ENCODE measurements at regions not wholly inside any gene's neighbourhood (a gene's known extent, or its start where the extent isn't known, plus 50 kb on each side); places are given as distances from the start of the nearest gene placed in this dataset.
A peak's percentile ranks its signal among the peaks of the same experiment; 100 is the strongest.

GRCh38 chr18:39886136-39886535 is 2068.9 kb upstream of the PIK3C3 start:
- H3K9me3 Mint-ChIP-seq, result no peaks in the 10 kb centered on the region
- no peaks in the 10 kb centered on the region for H3K4me1 Mint-ChIP-seq
- H3K27ac Mint-ChIP-seq, result no peak overlapping the region
- ATAC-seq (no peak), DNase-seq (no peak)
- no peak overlapping the region for H3K4me3 Mint-ChIP-seq
- no peaks in the 10 kb centered on the region for H3K27me3 Mint-ChIP-seq

- no peaks in the 10 kb centered on the region for H3K9me3 Mint-ChIP-seq
- no peaks in the 10 kb centered on the region for H3K27me3 Mint-ChIP-seq
- no peak overlapping the region for H3K27ac Mint-ChIP-seq
- H3K4me1 Mint-ChIP-seq, result no peaks in the 10 kb centered on the region
- no peak overlapping the region for H3K4me3 Mint-ChIP-seq
- ATAC-seq (no peak), DNase-seq (no peak)
Observed at GRCh38 chr18:39872651-39873050, 2082.4 kb upstream of the PIK3C3 start.

- Mint-ChIP-seq H3K9me3 (no peaks in the 10 kb centered on the region), H3K4me3 (no peak overlapping the region), H3K27ac (no peak overlapping the region), H3K27me3 (no peaks in the 10 kb centered on the region), H3K4me1 (no peaks in the 10 kb centered on the region)
- DNase-seq (no peak), ATAC-seq (no peak)
Observed at GRCh38 chr18:39871961-39872360, 2083.1 kb upstream of the PIK3C3 start.

- ATAC-seq (no peak), DNase-seq (no peak)
- no peaks in the 10 kb centered on the region for H3K4me1 Mint-ChIP-seq
- H3K4me3 Mint-ChIP-seq, result no peak overlapping the region
- H3K27ac Mint-ChIP-seq, result no peak overlapping the region
- H3K27me3 Mint-ChIP-seq, result no peaks in the 10 kb centered on the region
- H3K9me3 Mint-ChIP-seq, result no peaks in the 10 kb centered on the region
Observed at GRCh38 chr18:39870591-39870990, 2084.4 kb upstream of the PIK3C3 start.

GRCh38 chr18:39863916-39864315 is 2091.1 kb upstream of the PIK3C3 start:
- H3K4me1 Mint-ChIP-seq, result no peaks in the 10 kb centered on the region
- no peak overlapping the region for H3K27ac Mint-ChIP-seq
- no peak for DNase-seq
- no peak overlapping the region for H3K4me3 Mint-ChIP-seq
- no peak for ATAC-seq
- peaks cover 0 to 15% of the 10 kb centered on the region in 2 donors for H3K9me3 Mint-ChIP-seq
- no peaks in the 10 kb centered on the region for H3K27me3 Mint-ChIP-seq

GRCh38 chr18:39862341-39862740 is 2092.7 kb upstream of the PIK3C3 start:
- Mint-ChIP-seq H3K27ac (no peak overlapping the region), H3K4me1 (no peaks in the 10 kb centered on the region), H3K27me3 (no peaks in the 10 kb centered on the region), H3K9me3 (peaks cover 0 to 17% of the 10 kb centered on the region in 2 donors), H3K4me3 (no peak overlapping the region)
- ATAC-seq (no peak), DNase-seq (no peak)

- Mint-ChIP-seq H3K27ac (no peak overlapping the region), H3K27me3 (no peaks in the 10 kb centered on the region), H3K4me1 (no peaks in the 10 kb centered on the region), H3K4me3 (no peak overlapping the region), H3K9me3 (peaks cover 0 to 6% of the 10 kb centered on the region in 2 donors)
- ATAC-seq (no peak), DNase-seq (no peak)
Observed at GRCh38 chr18:39854291-39854690, 2100.7 kb upstream of the PIK3C3 start.

- H3K4me3 Mint-ChIP-seq, result no peak overlapping the region
- no peak overlapping the region for H3K27ac Mint-ChIP-seq
- peaks cover 6% of the 10 kb centered on the region in 2 donors for H3K9me3 Mint-ChIP-seq
- H3K27me3 Mint-ChIP-seq, result peaks cover 17% of the 10 kb centered on the region
- no peak for ATAC-seq
- peaks cover 6% of the 10 kb centered on the region for H3K4me1 Mint-ChIP-seq
- no peak for DNase-seq
Observed at GRCh38 chr18:39846265-39846664, 2108.8 kb upstream of the PIK3C3 start.

- Mint-ChIP-seq H3K9me3 (peaks cover 6% of the 10 kb centered on the region in 2 donors), H3K27me3 (peaks cover 23% of the 10 kb centered on the region), H3K4me3 (no peak overlapping the region), H3K4me1 (peaks cover 6% of the 10 kb centered on the region), H3K27ac (no peak overlapping the region)
- ATAC-seq, result no peak
- DNase-seq, result no peak
Observed at GRCh38 chr18:39845631-39846030, 2109.4 kb upstream of the PIK3C3 start.

GRCh38 chr18:39845106-39845505 is 2109.9 kb upstream of the PIK3C3 start:
- no peak overlapping the region for H3K4me3 Mint-ChIP-seq
- peaks cover 6% of the 10 kb centered on the region in 2 donors for H3K9me3 Mint-ChIP-seq
- no peak for ATAC-seq
- H3K4me1 Mint-ChIP-seq, result peaks cover 6% of the 10 kb centered on the region
- H3K27me3 Mint-ChIP-seq, result peaks cover 29% of the 10 kb centered on the region
- DNase-seq, result no peak
- H3K27ac Mint-ChIP-seq, result peak overlapping the region in 1 of 2 donors; percentile 38

- no peak for ATAC-seq
- H3K4me1 Mint-ChIP-seq, result peaks cover 6% of the 10 kb centered on the region
- no peak for DNase-seq
- no peak overlapping the region for H3K4me3 Mint-ChIP-seq
- peaks cover 35% of the 10 kb centered on the region for H3K27me3 Mint-ChIP-seq
- H3K27ac Mint-ChIP-seq, result no peak overlapping the region
- peaks cover 6% of the 10 kb centered on the region in 2 donors for H3K9me3 Mint-ChIP-seq
Observed at GRCh38 chr18:39843546-39843945, 2111.5 kb upstream of the PIK3C3 start.

- no peak for ATAC-seq
- Mint-ChIP-seq H3K4me3 (no peak overlapping the region), H3K4me1 (peaks cover 6% of the 10 kb centered on the region), H3K9me3 (peaks cover 6% of the 10 kb centered on the region in 2 donors), H3K27me3 (peaks cover 35% of the 10 kb centered on the region), H3K27ac (no peak overlapping the region)
- DNase-seq, result no peak
Observed at GRCh38 chr18:39842366-39842914, 2112.6 kb upstream of the PIK3C3 start.

GRCh38 chr18:39841482-39842365 is 2113.3 kb upstream of the PIK3C3 start:
- no peak for ATAC-seq

GRCh38 chr18:39840856-39841481 is 2114.1 kb upstream of the PIK3C3 start:
- DNase-seq (no peak), ATAC-seq (no peak)
- Mint-ChIP-seq H3K27ac (no peak overlapping the region), H3K4me1 (peaks cover 6% of the 10 kb centered on the region), H3K4me3 (no peak overlapping the region), H3K9me3 (peaks cover 6% of the 10 kb centered on the region in 2 donors), H3K27me3 (peaks cover 35% of the 10 kb centered on the region)

More at GRCh38 chr18:39841482-39842365, 2113.3 kb upstream of the PIK3C3 start:
- peak overlapping the region in 1 of 2 donors; percentile 49 for H3K27ac Mint-ChIP-seq
- peaks cover 6% of the 10 kb centered on the region for H3K4me1 Mint-ChIP-seq
- H3K9me3 Mint-ChIP-seq, result peaks cover 6% of the 10 kb centered on the region in 2 donors
- peak overlapping the region; percentile 9 to 61 for H3K4me3 Mint-ChIP-seq
- DNase-seq, result no peak
- peaks cover 35% of the 10 kb centered on the region for H3K27me3 Mint-ChIP-seq

GRCh38 chr18:39840406-39840805 is 2114.6 kb upstream of the PIK3C3 start:
- H3K9me3 Mint-ChIP-seq, result peaks cover 6% of the 10 kb centered on the region in 2 donors
- peaks cover 6% of the 10 kb centered on the region for H3K4me1 Mint-ChIP-seq
- H3K27me3 Mint-ChIP-seq, result peaks cover 35% of the 10 kb centered on the region
- no peak for ATAC-seq
- no peak overlapping the region for H3K4me3 Mint-ChIP-seq
- no peak overlapping the region for H3K27ac Mint-ChIP-seq
- no peak for DNase-seq

GRCh38 chr18:39839782-39840181 is 2115.3 kb upstream of the PIK3C3 start:
- Mint-ChIP-seq H3K27me3 (peaks cover 35% of the 10 kb centered on the region), H3K4me3 (no peak overlapping the region), H3K4me1 (peaks cover 6% of the 10 kb centered on the region), H3K9me3 (peaks cover 6% of the 10 kb centered on the region in 2 donors), H3K27ac (no peak overlapping the region)
- ATAC-seq (no peak), DNase-seq (no peak)
